ENCODE measurements at regions not wholly inside any gene's neighbourhood (a gene's known extent, or its start where the extent isn't known, plus 50 kb on each side); places are given as distances from the start of the nearest gene placed in this dataset.

DNA sequence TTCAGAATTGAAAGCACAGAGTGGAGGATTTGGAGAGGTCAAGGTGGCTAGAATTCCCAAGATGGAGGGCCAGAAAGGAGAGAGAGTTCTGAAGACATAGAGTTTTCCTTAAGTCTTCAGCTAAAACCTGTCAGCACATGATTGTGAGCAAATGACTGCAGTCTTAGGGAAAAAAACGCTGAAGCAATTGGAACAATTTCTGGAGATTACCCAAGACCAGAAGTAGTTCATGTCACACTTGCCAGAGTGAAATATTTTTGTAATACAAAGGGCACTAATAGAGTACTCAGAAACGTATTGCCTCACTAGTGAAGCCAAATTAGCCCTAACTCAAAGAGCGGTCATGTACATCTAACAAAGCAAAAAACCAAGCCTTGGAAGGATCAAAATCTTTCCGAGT, 541.3 kb upstream of the MARCKS start:
- TF ChIP-seq, protein P1, sequence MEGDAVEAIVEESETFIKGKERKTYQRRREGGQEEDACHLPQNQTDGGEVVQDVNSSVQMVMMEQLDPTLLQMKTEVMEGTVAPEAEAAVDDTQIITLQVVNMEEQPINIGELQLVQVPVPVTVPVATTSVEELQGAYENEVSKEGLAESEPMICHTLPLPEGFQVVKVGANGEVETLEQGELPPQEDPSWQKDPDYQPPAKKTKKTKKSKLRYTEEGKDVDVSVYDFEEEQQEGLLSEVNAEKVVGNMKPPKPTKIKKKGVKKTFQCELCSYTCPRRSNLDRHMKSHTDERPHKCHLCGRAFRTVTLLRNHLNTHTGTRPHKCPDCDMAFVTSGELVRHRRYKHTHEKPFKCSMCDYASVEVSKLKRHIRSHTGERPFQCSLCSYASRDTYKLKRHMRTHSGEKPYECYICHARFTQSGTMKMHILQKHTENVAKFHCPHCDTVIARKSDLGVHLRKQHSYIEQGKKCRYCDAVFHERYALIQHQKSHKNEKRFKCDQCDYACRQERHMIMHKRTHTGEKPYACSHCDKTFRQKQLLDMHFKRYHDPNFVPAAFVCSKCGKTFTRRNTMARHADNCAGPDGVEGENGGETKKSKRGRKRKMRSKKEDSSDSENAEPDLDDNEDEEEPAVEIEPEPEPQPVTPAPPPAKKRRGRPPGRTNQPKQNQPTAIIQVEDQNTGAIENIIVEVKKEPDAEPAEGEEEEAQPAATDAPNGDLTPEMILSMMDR (IDR thresholded peaks at IDR 0.05) = no peak
- Mint-ChIP-seq H3K4me1 (ENCODE audit: unreplicated experiment) (peaks cover 62% of the 10 kb centered on the region), H3K4me3 (ENCODE audit: unreplicated experiment) (no peak overlapping the region), H3K27ac (ENCODE audit: unreplicated experiment) (peak overlapping the region; percentile 97), H3K36me3 (ENCODE audit: unreplicated experiment) (peaks cover 5% of the 10 kb centered on the region), H3K27me3 (ENCODE audit: unreplicated experiment) (no peaks in the 10 kb centered on the region), H3K9me3 (ENCODE audit: unreplicated experiment) (no peaks in the 10 kb centered on the region)
- no peak for DNase-seq (ENCODE audit: extremely low spot score, unreplicated experiment)

DNA sequence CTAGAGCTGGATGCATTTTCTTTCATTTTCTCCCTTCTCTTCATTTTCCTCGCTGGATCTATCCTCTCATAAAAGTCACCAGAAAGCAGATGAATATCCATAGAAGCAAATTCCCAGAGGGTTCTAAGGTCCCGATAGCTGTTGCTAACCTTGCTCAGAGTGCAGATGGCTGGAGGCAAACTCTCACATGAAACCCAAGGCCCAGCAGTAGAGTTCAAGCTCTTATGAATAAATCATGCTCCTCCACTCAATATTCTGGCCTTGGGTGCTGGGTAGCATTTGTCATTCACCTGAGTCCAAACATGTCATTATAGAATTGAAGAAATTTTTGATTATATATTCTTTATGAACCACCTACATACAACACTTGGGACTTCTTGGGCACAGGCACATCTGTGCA, 539.7 kb upstream of the MARCKS start:
- Mint-ChIP-seq H3K27ac (ENCODE audit: unreplicated experiment) (peak overlapping the region; percentile 51), H3K36me3 (ENCODE audit: unreplicated experiment) (peaks cover 6% of the 10 kb centered on the region), H3K4me1 (ENCODE audit: unreplicated experiment) (peaks cover 52% of the 10 kb centered on the region), H3K4me3 (ENCODE audit: unreplicated experiment) (no peak overlapping the region), H3K27me3 (ENCODE audit: unreplicated experiment) (no peaks in the 10 kb centered on the region), H3K9me3 (ENCODE audit: unreplicated experiment) (no peaks in the 10 kb centered on the region)
- TF ChIP-seq, protein P1 (IDR thresholded peaks at IDR 0.05) = no peak
- DNase-seq (ENCODE audit: extremely low spot score, unreplicated experiment) = no peak

DNA sequence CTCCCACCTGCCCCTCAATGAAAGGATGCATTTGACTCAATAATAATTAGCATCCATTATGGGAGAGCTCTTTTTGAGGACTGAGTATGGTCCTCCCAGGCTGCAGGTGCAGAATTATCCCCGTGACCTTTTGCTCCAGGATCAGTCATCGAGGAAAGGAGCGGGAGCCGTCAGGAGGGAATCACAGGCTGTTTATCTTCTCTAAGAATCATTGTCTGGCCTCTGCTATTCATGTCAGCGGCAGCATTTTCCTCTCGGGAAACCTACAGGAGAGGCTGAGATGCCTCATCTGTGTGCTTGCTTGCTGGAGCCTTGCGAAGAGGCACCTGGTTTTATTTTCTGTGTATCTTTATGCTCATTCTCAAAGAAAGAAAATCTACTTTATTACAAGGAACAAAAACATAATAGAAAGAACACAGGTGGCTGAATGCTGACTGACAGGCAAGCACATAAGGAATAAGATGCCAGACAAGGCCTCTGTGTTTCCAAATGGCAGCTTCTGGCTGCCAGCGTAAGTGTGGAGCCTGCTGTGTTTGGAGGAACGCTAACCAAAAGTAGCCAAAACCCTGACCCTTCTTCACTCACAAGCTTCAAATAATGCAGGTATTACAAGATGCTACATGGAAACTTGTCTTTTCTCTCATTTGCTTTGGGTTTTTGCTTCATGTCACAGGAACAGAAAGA, 539.1 kb upstream of the MARCKS start:
- TF ChIP-seq, protein P1 (IDR thresholded peaks at IDR 0.05) = no peak
- no peaks in the 10 kb centered on the region for H3K9me3 Mint-ChIP-seq (ENCODE audit: unreplicated experiment)
- DNase-seq (ENCODE audit: extremely low spot score, unreplicated experiment) = no peak
- no peaks in the 10 kb centered on the region for H3K27me3 Mint-ChIP-seq (ENCODE audit: unreplicated experiment)
- peaks cover 6% of the 10 kb centered on the region for H3K36me3 Mint-ChIP-seq (ENCODE audit: unreplicated experiment)
- H3K4me1 Mint-ChIP-seq (ENCODE audit: unreplicated experiment) = peaks cover 52% of the 10 kb centered on the region
- no peak overlapping the region for H3K4me3 Mint-ChIP-seq (ENCODE audit: unreplicated experiment)
- peak overlapping the region; percentile 87 for H3K27ac Mint-ChIP-seq (ENCODE audit: unreplicated experiment)

DNA sequence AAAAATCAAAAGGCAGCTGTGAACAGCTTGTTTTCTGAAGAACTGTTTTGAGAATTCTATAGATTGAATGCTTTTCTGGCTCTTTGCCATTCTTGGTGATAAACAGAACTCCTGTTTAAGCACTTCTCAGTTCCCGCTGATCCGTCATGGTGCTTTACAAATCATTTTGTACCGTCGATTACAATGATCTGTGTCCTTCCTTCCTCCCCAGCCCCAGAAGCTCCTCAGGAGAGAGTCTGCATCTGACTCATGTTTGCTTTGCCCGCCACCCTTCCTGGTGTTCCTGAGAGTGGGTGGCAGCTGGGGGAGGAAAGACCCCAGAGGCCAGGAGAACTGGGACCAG, 538.6 kb upstream of the MARCKS start:
- no peaks in the 10 kb centered on the region for H3K27me3 Mint-ChIP-seq (ENCODE audit: unreplicated experiment)
- peak overlapping the region; percentile 87 for H3K27ac Mint-ChIP-seq (ENCODE audit: unreplicated experiment)

DNA sequence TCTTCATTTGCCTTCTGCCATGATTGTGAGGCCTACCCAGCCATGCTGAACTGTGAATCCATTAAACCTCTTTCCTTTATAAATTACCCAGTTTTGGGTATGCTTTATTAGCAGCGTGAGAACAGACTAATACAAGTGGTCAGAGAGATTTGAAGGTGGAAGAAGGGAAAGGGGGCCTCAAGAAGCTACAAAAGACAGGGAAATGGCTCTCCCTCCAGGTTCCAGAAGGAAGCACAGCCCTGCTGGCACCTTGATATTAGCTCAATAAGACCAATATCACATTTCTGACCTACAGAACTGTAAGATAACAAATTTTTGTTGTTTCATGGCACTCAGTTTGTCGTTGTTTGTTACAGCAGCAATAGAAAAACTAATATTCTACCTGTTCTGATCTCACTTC, 536.5 kb upstream of the MARCKS start:
- Mint-ChIP-seq H3K27ac (ENCODE audit: unreplicated experiment) (no peak overlapping the region), H3K4me1 (ENCODE audit: unreplicated experiment) (peaks cover 28% of the 10 kb centered on the region), H3K36me3 (ENCODE audit: unreplicated experiment) (peaks cover 6% of the 10 kb centered on the region), H3K9me3 (ENCODE audit: unreplicated experiment) (peaks cover 10% of the 10 kb centered on the region), H3K4me3 (ENCODE audit: unreplicated experiment) (no peak overlapping the region), H3K27me3 (ENCODE audit: unreplicated experiment) (no peaks in the 10 kb centered on the region)
- no peak for DNase-seq (ENCODE audit: extremely low spot score, unreplicated experiment)
- TF ChIP-seq, protein P1 (IDR thresholded peaks at IDR 0.05) = no peak

More for the DNA sequence above, 538.6 kb upstream of the MARCKS start:
- H3K9me3 Mint-ChIP-seq (ENCODE audit: unreplicated experiment) = peaks cover 4% of the 10 kb centered on the region
- H3K4me1 Mint-ChIP-seq (ENCODE audit: unreplicated experiment) = peaks cover 48% of the 10 kb centered on the region
- DNase-seq (ENCODE audit: extremely low spot score, unreplicated experiment) = no peak
- peaks cover 6% of the 10 kb centered on the region for H3K36me3 Mint-ChIP-seq (ENCODE audit: unreplicated experiment)
- H3K4me3 Mint-ChIP-seq (ENCODE audit: unreplicated experiment) = no peak overlapping the region
- TF ChIP-seq, protein P1 (IDR thresholded peaks at IDR 0.05) = no peak

Data from osteocyte (in vitro differentiated cells).